HG03196 (cell line): ENCODE measurements at regions not wholly inside any gene's neighbourhood (a gene's known extent, or its start where the extent isn't known, plus 50 kb on each side); places are given as distances from the start of the nearest gene placed in this dataset.

ENCODE experiments used
- ATAC-seq: cut with Tn5 transposase; IDR thresholded peaks from one replicate; pipeline ENCODE4 v1.9.1; 2021; ENCODE audit not compliant: unreplicated experiment

DNA sequence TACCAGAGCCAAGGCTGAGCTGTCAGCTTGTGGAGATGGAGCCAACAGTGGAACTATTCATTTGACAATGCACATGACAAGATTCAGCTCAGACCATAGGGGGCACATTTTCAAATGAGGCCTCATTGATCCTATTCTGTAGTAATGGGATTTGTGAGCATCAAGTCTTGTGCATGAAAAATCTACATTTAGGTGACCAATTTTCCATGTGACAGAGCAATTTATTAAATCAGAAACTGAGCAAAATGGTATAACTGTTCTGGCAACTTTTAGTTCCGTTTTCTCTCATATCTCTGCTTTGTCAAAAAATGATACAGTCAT lies 108.5 kb upstream of the PCDH18 start:
- no peak for ATAC-seq

DNA sequence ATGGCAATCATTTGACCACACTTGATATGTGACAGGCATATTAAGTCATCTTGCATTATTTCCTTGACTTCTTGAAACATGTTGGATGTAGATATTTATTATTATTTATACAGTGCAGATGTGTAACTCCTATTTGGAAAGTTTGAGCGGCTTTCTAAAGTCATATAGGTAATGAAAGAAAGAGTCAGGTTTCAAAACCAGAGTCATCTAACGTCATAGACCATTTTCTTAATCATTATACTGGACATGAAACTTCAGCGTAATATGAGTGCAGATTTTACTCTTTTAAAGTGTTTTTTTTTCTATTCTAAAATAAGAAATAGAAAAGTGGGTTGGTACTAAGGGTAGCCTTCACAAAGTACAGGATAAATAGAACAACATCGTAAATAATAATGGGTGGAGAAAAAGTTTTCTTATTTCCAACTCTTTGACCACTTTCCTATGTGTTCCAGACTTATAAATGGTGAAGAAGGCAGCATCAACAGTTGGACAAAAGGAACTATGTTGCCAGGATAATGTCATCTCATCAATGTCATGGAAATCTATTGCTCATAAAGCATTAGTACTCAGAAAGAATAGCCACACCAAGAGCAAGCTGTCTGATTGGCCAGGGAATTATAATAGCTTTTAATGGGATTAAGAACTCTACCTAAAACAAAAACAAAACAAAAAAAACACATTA lies 108.0 kb upstream of the PCDH18 start:
- no peak for ATAC-seq

DNA sequence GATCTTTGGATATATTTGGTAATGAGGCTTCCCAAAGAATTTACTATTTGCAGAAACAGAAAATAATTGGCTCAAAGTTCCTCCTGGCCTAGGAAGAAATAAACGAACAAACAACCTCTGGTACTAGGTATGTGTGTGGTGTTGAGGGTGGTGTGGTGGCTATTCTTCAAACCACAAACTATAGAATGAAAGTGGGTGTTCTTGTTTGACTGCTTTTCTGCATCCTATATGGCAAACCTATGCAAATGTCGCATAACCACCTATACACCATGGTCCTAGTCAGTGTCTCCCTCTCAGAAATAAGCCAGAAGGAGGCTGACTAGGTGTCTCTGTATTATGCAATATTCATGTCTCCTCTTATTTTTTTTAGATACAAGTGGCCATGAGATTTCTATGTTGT lies 106.6 kb upstream of the PCDH18 start:
- no peak for ATAC-seq

DNA sequence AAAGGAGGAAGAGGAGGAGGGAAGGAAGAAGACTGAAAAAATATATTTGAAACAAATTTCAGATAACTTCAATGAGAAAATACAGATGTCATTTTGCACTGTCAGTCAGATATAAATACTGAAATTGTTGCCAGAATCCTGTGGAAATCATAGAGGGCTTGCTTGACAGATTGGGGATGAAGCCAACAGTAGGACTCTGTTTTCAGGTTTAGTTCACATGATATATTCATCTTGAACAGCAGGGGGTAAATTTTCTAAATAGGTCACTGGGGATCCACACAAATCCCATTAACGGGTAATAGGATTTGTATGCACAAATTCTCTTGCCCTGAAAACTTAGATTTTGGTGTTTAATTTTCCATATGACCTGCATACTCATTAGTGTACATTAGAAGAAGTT lies 103.3 kb upstream of the PCDH18 start:
- ATAC-seq: no peak

DNA sequence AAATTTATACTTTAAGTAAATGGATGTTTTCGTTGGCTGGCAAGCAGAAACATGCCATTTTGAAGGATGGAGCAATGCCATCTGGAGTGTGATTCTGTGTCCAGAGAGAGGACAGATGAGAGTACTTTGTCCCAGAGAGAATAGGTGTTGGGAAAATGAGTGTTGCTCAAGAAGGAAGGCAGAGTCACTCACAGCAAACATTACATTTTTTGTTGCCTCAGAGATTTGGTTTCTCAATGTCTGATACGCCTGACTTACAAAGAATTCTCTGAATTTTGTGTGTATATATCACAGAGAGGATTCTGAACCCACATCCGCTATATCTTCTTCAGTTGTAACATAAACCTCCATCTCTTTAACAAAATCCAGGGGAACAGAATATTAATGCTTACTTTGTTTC lies 102.8 kb upstream of the PCDH18 start:
- ATAC-seq: no peak

DNA sequence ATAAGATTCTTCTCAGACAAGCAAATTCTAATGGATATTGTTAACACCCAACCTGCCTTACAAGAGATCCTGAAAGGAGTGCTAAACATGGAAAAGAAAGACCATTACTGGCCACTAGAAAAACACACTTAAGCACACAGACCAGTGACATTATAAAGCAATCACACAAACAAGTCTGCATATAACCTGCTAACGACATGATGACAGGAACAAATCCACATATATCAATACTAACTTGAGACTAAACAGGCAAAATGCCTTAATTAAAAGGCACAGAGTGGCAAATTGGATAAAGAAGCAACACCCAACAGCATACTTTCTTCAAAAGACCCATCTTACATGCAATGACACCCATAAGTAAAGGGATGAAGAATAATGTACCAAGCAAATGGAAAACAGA lies 100.5 kb upstream of the PCDH18 start:
- ATAC-seq: no peak

DNA sequence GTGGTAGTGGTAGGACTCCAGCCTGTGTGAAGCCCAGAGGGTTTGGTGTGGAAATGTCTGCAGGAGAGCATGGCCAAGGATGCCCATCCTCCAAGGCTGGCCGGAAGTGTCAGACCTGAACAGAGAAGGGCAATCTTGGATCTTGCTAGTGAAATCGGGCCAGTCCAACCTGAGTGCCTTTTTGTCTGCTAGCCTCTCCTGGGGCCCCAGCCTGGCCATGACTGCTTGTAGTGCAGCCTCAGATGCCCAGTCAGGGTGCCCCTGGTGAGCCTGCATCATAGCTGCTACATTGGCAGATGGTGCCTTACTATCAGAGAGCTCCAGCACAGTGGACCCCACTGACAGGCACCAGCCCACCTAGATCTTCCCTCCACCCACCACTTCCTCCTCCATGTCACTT lies 99.3 kb upstream of the PCDH18 start:
- ATAC-seq: no peak

DNA sequence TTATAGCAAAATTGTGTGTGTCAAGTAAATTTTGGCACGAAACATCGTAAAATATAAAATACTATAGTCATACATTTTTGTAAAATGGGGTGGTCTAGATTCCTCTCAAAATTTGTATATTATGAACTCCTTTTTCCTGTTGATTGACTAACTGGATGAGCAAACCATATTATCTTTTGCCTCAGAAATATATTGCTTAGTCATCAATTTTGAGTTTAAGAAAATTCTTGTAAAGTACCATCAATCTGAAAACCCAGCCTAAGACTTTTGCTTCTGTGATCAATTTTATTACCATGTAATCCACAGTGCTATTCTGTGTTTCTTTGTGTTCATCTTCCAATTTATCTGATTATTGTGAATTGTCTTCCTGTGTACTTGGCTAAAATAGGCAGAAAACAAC lies 98.0 kb upstream of the PCDH18 start:
- ATAC-seq: no peak

DNA sequence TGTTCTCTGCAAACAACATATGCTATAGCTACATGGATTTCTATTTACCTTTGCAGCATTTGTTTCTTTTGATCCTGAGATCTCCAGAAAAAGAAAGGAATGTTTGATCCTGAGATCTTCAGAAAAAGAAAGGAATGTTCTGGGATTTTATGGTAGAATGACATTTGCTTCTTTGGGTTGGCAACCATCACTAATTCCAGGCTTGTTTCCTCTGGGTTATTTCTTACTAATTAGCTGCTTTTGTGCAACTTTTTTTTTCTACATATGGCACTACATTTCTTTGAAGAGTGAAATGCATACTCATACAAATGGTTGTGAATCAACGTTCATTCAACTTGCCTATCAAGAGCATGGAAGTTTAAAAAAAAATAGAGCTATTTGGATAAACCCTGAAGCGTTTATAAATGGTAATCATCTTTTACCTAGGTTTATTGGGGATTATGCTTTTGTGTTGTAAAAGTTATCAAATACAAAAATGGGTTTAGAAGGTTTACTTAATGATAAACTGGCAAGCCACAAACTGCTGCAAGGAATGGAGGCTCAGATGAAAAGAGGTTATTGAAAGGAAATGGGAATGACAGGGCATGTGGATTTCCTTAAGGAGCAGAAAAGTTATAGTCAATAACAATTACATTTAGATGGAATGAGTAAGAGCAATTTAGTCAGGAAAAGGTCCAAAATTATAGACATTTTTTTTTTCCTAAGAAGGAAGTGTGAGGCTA lies 95.6 kb upstream of the PCDH18 start:
- ATAC-seq: no peak

DNA sequence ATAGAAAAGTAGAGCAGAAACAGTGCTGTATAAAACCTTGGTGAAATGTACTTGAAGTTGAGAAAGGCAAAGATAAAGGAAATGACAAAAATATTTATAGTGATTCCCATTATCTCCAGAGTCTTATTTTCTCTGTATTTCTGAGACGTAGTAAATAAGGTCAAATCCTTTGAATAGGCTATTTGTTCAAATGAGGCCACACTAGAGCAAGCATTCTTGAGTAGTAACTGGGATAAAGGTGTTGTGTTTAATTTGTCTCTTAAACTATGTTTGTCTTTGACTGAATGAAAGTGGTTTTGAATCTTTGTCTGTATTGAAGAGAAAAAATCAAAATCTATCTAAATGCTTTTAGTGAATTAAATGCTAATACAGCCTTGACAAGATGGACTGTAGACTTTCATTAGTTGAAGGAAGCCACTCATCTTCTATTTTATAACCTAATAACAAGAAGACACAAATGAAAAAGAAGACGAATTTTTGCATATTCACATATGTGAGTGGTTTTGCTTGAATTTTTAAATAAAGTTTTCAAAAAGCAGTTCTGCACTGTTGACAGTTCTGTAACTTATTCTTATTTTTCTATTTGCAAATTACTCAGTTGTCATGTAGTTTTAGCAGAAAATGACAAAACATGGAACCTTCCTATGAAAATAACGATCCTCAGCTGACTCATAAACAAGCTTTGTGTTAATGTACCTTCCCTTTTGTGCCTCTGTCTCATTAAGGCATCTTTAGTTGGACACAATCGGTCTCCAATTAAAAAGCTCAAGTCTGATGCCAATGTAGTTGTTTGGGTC lies 94.8 kb upstream of the PCDH18 start:
- no peak for ATAC-seq

DNA sequence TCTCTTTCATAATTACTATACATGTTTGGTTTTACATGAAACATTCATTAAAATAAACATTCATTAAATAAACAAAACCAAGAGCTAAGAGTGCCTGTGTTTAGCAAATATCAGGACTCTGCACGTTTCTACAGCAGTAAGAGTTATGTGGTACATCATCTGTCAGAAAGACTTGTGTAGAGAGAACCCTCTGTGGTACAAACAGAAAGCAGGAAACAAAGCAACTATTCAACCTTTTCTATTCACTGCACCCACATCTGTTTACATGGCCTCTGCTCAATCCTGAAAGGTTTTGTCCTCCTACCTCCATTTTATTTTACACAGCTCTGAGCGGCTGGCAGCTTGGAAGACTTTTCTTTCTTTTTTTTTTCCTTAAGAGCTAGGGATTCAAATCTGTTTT lies 90.7 kb upstream of the PCDH18 start:
- ATAC-seq: no peak

DNA sequence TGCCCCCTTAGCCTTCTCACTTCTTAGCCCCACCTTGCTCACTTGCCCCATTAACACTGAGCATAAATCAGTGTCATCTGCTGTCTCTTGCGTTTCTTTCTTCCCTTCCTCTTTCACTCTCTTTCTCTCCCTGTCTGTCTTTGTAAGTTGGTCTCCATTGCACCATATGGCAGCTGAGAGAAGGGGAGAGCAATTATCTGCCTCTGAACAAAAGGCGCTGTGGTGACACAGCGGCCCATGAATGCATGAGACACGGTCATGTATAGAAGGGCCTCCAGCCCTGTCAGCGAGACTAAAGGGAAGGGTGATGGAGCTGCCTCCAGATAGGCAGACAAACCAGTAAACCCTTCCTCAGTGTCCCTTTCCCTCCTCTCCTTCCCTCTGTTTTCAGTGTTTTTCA lies 88.8 kb upstream of the PCDH18 start:
- ATAC-seq: no peak

DNA sequence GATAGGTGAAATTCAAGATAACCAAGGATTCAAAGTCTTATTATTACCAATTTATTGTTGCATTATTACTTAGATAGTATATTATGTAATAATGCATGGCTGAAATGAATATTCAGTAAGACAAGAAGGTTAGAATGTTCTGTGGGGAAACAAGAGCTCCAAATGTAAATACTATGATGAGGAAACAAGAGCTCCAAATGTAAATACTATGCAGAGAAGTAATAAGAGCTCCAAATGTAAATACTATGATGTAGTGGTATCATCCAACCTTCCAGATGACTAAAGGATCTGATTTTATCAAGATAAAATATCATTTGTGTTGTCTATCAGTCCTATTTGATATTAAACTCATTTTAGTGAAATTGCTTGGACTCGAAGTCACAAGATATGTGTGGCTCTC lies 82.2 kb upstream of the PCDH18 start:
- ATAC-seq: no peak

DNA sequence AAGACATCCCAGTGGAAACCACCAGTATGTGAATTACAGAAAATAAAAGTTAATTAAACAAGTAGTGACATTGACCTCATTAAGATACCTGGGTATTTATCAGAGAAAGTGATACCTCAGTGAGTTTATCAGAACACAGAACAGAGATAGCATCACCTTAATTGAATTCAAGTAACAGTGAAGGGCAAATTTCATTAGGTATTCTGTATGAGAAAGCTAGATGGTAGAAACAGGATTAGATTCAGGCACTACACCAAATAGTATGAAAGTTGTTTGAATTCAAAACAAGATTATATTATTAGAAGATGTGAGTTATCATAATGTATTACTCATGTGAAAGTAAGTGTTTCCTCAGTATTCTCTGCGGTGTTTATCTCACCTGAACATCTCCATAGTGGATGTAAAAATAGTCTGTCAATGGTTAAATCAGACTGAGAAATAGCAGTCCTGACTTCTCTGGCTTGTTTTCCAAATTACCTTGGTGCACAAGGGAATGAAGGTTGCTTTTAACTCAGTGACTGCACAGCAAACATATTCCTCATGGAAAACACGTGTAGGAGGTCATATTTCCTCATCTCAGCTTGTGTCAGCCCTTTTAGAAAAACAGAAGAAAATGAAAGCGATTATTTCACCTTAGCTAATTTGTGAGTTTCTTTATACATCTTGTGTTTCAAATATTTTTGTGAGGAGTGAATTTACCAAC lies 79.9 kb upstream of the PCDH18 start:
- no peak for ATAC-seq

DNA sequence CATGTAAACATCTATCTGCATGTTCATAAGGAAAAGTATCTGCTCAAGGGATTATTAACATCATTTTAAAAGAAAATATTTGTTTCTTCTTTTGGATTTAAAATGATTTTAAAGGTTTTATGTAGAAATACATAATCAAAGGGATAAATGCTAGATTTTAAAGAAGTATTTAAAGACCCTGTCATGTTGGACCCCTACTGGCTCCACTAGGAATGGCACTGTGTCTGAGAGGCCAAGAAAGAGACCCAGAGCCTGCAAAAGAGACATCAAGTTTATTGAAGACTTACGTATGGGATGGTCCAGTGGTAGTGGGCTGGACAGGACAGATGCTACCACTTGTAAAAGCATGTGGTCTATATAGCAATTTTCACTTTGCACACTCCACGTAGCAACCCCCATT lies 78.7 kb upstream of the PCDH18 start:
- no peak for ATAC-seq

DNA sequence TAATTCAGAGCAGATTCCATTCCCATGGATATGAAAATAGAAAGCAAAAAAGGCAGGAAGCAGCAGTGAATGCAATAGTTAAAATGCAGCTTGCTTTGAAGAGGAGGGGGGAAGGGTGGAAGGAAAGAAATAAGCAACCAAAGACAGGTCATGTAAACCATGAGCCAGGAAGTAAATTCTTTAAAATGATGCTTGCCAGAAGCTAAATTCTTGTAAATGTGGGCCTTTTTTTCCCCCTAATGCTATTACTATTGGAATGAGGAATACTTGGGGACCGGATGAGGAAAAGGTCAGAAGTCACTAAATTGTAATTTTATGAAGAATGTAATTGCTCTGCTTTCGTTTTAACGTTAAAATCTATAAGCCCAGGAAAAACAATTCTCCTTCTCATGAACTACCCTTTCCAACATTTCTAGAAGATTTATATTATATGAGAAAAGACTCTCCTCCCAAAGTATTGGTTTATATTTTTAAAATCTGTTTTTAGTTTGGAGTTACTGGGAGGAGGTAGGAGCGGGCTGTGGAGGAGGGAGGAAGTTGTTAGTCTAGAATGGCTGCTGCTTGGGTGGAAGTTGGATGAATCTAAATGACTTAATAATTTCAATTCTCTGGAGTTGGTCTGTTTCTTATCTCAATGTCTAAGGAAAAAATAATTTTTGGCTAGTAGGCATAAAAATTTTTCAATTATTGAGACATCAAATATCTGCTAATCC lies 77.6 kb upstream of the PCDH18 start:
- no peak for ATAC-seq

DNA sequence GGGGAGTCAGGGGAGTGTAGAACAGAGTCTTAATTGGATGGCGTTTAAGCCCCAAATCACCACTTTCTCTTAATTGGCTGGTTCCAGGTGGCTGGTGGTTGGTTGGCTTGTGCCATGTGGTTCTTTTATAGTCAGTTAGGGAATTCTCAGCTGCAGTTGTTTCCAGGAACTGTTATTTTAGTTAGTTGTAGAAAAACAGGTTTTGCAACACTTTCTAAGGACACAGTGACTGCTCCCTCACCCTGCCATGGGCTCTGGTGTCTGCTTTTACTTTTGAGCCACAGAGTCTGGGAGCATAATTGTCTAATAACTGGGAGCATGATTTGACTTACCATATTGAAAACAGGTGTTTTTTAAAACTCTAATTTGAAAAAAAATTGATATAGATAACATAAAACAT lies 75.8 kb upstream of the PCDH18 start:
- no peak for ATAC-seq

DNA sequence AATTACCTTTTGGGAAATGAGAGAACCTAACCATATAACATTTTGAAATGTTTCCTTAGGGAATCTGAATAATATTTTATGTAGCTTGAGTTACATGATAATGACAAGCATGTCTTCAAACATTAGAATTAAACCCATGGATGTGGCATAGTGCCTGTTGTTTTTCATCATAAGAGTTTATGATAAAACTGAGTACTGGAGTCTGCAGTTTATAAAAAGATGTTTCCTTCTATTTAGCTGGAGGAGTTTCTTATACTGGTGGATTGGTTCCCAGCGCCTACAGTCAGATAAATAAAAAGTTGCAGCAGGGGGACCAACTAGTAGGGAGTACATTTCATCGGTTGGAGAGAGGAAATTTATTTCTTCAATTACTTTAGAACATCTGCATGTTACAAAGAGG lies 70.1 kb upstream of the PCDH18 start:
- no peak for ATAC-seq

DNA sequence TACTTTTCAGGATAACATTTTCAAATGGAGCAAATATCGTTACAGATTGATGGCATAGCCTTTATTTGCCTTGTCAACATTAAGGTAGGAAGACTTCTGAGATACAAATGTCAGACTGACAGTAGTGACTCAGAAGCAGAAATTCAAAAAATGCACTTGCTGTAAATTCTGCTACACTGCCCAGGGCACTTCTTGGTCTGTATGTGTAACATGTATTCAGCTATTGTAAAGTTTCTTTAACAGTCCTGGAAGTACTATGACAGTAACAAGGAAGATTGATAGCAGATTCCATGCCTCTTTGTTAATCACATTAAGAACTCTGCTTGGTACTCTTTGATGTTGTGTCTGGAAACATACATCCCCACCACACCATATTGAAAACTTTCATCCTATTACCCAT lies 69.6 kb upstream of the PCDH18 start:
- ATAC-seq: no peak

DNA sequence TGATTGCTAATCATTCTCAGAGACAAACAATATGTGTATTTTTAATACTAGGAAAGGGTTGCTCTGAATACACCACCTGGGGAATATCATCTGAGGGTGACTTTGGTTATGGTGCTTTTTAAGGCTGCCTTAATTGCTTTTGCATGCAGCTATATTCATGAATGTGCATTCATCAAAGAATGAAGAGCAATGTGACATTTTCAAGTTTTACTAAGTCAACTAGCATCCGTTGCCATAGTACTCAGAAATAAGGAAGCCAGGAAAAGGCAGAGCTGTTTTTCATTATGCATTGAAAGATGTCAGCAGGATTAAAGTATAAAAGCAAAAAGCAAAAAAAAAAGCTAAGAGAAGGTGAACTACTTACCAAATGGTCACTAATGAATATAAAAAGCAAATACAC lies 67.4 kb upstream of the PCDH18 start:
- no peak for ATAC-seq

DNA sequence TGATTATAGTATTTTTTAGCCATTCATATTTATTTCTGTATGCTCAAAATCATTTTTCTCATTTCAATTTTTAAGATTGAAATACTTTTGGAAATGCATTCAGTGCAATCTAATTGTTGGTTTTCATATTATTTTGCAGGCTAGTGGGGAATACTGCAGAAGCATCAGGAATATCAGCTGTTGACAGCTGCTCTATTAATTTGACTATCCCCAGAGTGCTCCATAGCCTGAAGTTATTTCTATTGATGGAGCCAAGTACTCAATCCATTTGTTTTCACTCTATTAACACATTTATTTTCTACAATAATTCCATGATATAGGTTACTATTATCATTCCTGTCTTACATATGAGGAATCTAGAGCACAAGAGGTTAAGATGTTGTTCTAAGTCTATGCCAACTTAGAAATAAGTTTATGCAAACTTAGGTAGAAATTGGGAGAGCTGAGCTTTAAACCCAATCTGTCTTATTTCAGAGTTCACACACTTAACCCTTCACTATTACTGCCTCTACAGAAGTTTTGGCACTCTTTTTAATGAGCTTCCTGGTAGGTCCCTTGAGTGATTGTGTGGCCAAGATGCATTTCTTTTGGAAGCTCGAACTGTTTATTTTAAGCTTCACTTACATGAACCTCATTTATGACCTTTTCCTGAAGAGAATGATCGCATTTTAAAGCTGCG lies 65.6 kb upstream of the PCDH18 start:
- ATAC-seq: no peak
